OCI-LY3 (cell line): ENCODE measurements at regions not wholly inside any gene's neighbourhood (a gene's known extent, or its start where the extent isn't known, plus 50 kb on each side); places are given as distances from the start of the nearest gene placed in this dataset.
"Not testable (repeated sequence)": the region's sequence is repeated elsewhere in the genome, so short reads cannot be mapped to it uniquely, and the experiment has no call there.

Experiments used
- H2AFZ ChIP-seq: fragments of 200-600, 300-600 bp; shearing (Covaris generic); 2 replicates; pipeline ENCODE4 v1.6.0; 2014; ENCODE audit warnings: antibody characterized with exemption, low read depth, low read length
- H3K27ac ChIP-seq: fragments of 200-600, 300-600 bp; sonication (generic); 2 replicates; pipeline ENCODE4 v1.5.1; 2014; ENCODE audit warnings: mild to moderate bottlenecking, low read length, moderate library complexity, mixed read lengths
- H3K27me3 ChIP-seq: fragments of 200-600, 300-600 bp; sonication (generic); 2 replicates; pipeline ENCODE4 v1.6.1; 2014; ENCODE audit warnings: low read depth, low read length, mixed read lengths
- H3K36me3 ChIP-seq: fragments of 200-600, 300-600 bp; sonication (generic); replicated peaks from 2 replicates; pipeline ENCODE3; 2014; ENCODE audit warnings: low read depth, low read length, mixed read lengths
- H3K4me1 ChIP-seq: fragments of 300-600, 200-600 bp; sonication (generic); 2 replicates; pipeline ENCODE4 v1.6.1; 2014; ENCODE audit warnings: low read length, mixed read lengths
- H3K4me2 ChIP-seq: fragments of 200-600, 300-600 bp; sonication (generic); 2 replicates; pipeline ENCODE4 v1.6.1; 2014; ENCODE audit warnings: low read length, mixed read lengths
- H3K4me3 ChIP-seq: fragments of 300-600, 200-600 bp; sonication (generic); 2 replicates; pipeline ENCODE4 v1.5.1; 2014; ENCODE audit warnings: antibody characterized with exemption, mild to moderate bottlenecking, low read length, moderate library complexity
- H3K79me2 ChIP-seq: fragments of 300-600, 200-600 bp; shearing (Covaris generic); 2 replicates; pipeline ENCODE4 v1.6.1; 2014; ENCODE audit warnings: mild to moderate bottlenecking, low read length, mixed read lengths
- H3K9ac ChIP-seq: fragments of 300-600, 200-600 bp; shearing (Covaris generic); 2 replicates; pipeline ENCODE4 v1.6.0; 2014; ENCODE audit warnings: mild to moderate bottlenecking, low read length, moderate library complexity
- H3K9me3 ChIP-seq: fragments of 200-600, 300-600 bp; shearing (Covaris generic); 2 replicates; pipeline ENCODE4 v1.6.1; 2014; ENCODE audit warnings: low read length, mixed read lengths; ENCODE audit not compliant: insufficient read depth
- H4K20me1 ChIP-seq: fragments of 200-600, 300-600 bp; sonication (generic); 2 replicates; pipeline ENCODE4 v1.6.1; 2016; ENCODE audit warnings: low read length, mixed read lengths; ENCODE audit not compliant: insufficient read depth
- CTCF ChIP-seq: fragments of 200-600, 300-600 bp; sonication (generic); IDR thresholded peaks from 2 replicates; pipeline ENCODE4 v1.5.1; 2014; ENCODE audit warnings: antibody characterized with exemption, low read length, low read depth
- EZH2phosphoT487 ChIP-seq: fragments of 200-600 bp; shearing (Covaris generic); IDR thresholded peaks from 2 replicates; pipeline ENCODE4 v1.6.1; 2018; ENCODE audit warnings: antibody characterized with exemption, mixed run types, low read depth

DNA sequence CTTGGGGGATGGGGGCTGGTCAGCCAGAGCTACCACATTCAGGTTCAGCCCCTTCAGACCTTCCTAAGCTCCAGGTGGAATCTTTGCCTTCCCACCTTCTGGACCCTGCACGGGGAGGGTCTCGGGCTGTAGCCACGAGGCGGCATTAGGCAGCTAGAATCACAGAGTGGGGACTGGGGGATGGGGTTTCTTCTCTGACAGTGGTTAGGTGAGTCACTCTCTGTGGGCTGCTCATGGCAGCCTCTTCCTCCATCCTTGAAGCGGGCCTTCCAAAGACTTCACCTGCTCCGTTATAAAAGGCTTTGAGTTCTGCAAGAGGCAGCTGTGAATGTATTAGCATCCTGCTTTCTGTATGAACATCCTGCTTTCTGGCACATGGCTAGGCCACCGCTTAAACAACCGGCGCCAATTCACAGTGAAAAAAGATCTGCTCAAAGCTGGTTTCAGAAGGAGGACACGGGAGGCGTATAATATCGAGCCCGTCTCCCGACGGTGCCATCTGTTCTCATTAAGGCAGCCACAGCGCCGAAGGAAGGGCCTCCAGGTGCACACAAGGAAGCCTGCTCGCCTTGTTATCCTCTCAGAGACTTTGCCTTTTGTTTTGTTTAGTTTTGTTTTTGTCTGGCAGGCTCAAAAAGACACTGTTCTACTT is 74.3 kb upstream of the IGFBP7 start:
- no peaks in the 10 kb centered on the region for H3K79me2 ChIP-seq
- H3K36me3 ChIP-seq, result no peaks in the 10 kb centered on the region
- H3K4me3 ChIP-seq, result no peak overlapping the region
- no peaks in the 10 kb centered on the region for H3K27me3 ChIP-seq
- no peaks in the 10 kb centered on the region for H3K4me1 ChIP-seq
- H3K27ac ChIP-seq, result no peak overlapping the region
- no peaks in the 10 kb centered on the region for H4K20me1 ChIP-seq
- H2AFZ ChIP-seq, result no peak overlapping the region
- no peak overlapping the region for H3K9ac ChIP-seq
- no peak overlapping the region for H3K4me2 ChIP-seq
- no peaks in the 10 kb centered on the region for H3K9me3 ChIP-seq
- no peak for TF ChIP-seq EZH2phosphoT487
- TF ChIP-seq CTCF, result no peak

DNA sequence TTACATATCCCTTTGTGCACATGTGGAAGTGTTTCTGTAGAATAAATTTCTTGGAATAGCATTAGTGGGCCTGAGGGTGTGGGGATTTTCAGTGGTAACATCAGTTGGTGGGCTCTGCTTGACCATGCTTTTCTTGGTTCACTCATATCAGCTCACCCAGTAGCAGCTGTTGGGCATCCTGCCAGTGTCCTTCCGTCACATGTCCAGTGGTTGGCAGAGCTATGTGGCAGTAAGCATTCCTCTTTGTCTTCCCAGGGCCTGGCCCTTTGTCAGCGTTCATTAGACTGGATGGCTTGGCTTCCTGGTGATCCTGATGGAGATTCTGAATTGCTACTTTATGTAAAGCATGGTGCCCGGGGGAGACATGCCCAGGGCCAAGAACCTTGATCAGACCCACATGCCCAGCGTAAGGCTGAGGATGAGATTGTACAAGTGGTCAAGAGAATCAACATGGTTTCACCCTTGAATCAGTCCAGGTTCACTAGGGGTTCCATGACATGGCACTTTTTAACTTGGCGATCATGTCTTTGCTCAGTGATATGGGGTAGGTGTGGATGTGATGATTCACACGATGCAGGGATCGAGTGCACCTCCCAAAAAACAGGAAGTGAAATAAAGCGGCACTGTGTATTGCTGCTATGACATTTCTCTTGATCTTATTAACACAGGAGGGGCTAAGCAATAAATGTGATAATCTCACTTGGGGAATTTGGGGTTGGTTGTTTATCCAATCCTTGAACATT is 72.1 kb upstream of the IGFBP7 start:
- Histone ChIP-seq H3K36me3 (no peaks in the 10 kb centered on the region), H3K9me3 (no peaks in the 10 kb centered on the region), H3K9ac (no peak overlapping the region), H3K4me1 (no peaks in the 10 kb centered on the region), H4K20me1 (no peaks in the 10 kb centered on the region), H3K4me3 (no peak overlapping the region), H3K27ac (no peak overlapping the region), H3K79me2 (no peaks in the 10 kb centered on the region), H3K4me2 (no peak overlapping the region), H2AFZ (no peak overlapping the region), H3K27me3 (no peaks in the 10 kb centered on the region)
- TF ChIP-seq CTCF (no peak), EZH2phosphoT487 (no peak)

DNA sequence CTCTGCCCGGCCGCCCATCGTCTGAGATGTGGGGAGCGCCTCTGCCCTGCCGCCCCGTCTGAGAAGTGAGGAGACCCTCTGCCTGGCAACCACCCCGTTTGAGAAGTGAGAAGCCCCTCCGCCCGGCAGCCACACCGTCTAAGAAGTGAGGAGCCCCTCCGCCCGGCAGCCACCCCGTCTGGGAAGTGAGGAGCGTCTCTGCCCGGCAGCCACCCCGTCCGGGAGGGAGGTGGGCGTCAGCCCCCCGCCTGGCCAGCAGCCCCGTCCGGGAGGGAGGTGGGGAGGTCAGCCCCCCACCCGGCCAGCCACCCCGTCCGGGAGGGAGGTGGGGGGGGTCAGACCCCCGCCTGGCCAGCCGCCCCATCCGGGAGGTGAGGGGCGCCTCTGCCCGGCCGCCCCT is 63.0 kb upstream of the IGFBP7 start:
- H3K79me2 ChIP-seq, H4K20me1 ChIP-seq, H3K4me1 ChIP-seq, H3K27me3 ChIP-seq, H3K4me2 ChIP-seq, H3K9ac ChIP-seq, H2AFZ ChIP-seq, H3K27ac ChIP-seq, H3K36me3 ChIP-seq, H3K9me3 ChIP-seq, H3K4me3 ChIP-seq: not testable (repeated sequence)

DNA sequence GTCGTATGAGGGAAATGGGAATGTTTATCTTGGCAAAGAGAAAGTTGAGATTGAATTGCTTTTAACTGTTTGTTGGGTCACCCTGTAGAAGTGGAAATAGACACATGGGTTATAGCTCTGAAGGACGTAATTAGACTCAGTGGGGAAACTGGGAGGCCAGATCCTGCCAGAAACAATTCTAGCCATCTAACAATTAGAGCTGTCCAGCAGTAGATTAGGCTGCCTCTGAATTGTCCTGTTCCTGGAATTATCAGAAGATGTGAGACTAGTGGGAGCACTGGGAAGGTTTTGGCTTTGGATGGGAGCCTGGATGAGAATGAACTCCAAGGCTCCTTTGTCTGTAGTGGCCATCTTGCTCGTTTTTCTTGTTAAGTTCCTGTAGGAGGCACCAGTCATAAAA is 61.9 kb upstream of the IGFBP7 start:
- Histone ChIP-seq H3K4me3 (no peak overlapping the region), H3K4me1 (no peaks in the 10 kb centered on the region), H3K27me3 (peaks cover 2% of the 10 kb centered on the region; the same call in 1 of the 2 replicates), H4K20me1 (no peaks in the 10 kb centered on the region), H3K27ac (no peak overlapping the region), H3K36me3 (no peaks in the 10 kb centered on the region), H3K4me2 (no peak overlapping the region), H2AFZ (no peak overlapping the region), H3K9me3 (no peaks in the 10 kb centered on the region), H3K9ac (no peak overlapping the region), H3K79me2 (no peaks in the 10 kb centered on the region)
- TF ChIP-seq EZH2phosphoT487 (no peak), CTCF (no peak)
